WI38 (cell line): ENCODE measurements at regions not wholly inside any gene's neighbourhood (a gene's known extent, or its start where the extent isn't known, plus 50 kb on each side); places are given as distances from the start of the nearest gene placed in this dataset.

Source experiments
- H3K4me3 ChIP-seq: 2 replicates; pipeline ENCODE4 v1.5.1; 2011; ENCODE audit warnings: low read depth, mild to moderate bottlenecking, control low read depth, low read length
- CTCF ChIP-seq: IDR thresholded peaks from 2 replicates; pipeline ENCODE4 v1.5.1; 2012; ENCODE audit warnings: low read depth, mild to moderate bottlenecking, control low read depth, low read length

DNA sequence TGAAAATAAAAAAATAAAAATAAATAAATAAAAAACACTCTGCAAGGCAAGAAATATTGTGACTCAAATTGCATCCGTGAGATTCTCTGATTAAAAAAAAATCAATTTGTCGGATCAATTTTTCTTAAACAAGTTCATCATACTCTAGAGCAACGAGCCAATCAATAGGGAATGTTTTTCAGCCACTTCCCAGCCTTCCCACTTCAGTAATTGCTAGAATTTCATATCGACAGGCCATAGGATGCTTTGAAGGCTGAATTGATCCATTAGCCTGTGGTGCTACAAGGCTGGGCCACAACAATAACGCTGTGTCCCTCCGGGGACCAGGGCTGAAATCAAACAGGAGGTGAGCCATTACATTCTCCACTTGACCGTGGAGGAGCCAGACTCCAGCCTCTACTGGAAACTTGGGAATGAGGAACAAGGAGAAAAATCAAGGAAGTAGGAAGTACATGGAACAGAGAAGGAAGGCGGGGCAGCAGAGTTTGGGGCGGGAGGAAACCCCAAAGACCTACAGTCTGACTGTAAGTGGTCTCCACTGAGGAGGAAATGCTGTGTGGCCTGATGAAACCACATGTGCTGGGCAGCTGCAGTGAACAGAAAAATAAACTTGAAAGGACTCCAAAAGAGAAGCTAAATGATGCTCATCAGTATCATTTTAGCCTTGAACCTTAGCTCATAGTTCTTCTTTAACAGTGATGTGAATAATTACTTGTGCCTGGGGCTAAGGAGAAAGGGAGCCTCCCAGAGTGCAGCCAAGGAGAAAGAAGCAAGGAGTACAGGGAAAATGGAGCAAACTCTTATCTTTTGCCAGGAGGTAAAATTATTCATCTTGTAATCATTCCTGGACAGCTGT, 308.6 kb downstream of the TLE1 start:
- TF ChIP-seq CTCF: no peak
- H3K4me3 ChIP-seq: no peak overlapping the region

DNA sequence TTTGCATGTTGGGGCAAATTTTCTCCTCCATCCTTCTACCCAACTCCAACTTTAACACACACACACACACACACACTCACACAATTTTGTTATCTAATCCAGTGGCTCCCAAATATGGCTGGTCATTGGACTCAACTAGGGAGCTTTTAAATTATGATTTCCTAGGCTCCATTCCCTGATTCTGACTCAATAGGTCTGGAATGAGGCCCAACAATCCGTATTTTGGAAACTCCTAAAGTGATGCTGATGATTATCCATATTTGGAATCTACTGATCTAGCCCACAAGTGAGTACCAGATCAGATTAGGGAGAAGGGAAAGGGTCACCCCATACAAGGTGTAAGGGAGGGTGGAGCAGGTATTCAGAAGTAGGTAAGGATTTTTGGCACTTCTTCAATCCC, 309.7 kb downstream of the TLE1 start:
- TF ChIP-seq CTCF: no peak
- H3K4me3 ChIP-seq: no peak overlapping the region

DNA sequence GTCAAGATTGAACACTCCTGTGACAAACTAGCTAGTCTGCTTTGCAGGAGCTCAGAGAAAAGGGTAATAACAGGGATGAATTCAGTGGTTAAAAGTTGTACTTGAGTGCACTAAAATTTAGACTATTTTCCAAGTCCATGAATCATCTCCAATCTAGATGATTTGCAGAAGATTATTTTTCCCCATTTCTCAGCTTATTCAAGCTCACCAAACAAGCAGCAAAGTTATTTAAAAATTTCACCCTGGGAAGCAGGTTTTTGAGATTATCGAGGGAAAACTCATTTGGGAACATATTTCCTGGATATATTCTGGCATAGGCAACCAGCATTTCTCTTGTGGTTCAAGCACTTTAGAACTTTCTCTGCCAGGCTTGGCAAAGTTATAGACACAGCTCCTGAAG, 311.4 kb downstream of the TLE1 start:
- no peak overlapping the region for H3K4me3 ChIP-seq
- TF ChIP-seq CTCF: no peak

DNA sequence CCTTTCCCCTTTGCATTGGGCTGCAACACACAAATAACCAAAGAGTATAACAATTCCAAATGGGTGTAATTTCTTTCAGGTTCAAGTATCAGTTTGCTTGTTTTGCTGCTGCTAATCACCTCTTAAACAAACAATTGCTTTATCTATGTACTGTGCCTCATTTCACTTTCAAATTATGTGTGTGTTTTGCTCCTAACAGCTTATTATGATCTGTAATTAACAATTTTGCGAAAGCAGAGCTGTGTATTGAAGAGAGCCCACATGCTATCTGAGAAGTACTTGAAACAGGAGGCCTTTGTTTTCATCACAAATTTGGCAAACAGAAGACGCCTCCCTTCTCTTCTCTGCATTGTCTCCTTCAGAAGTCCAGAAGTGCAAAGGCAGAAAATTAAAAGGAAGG, 312.0 kb downstream of the TLE1 start:
- no peak overlapping the region for H3K4me3 ChIP-seq
- TF ChIP-seq CTCF: no peak

DNA sequence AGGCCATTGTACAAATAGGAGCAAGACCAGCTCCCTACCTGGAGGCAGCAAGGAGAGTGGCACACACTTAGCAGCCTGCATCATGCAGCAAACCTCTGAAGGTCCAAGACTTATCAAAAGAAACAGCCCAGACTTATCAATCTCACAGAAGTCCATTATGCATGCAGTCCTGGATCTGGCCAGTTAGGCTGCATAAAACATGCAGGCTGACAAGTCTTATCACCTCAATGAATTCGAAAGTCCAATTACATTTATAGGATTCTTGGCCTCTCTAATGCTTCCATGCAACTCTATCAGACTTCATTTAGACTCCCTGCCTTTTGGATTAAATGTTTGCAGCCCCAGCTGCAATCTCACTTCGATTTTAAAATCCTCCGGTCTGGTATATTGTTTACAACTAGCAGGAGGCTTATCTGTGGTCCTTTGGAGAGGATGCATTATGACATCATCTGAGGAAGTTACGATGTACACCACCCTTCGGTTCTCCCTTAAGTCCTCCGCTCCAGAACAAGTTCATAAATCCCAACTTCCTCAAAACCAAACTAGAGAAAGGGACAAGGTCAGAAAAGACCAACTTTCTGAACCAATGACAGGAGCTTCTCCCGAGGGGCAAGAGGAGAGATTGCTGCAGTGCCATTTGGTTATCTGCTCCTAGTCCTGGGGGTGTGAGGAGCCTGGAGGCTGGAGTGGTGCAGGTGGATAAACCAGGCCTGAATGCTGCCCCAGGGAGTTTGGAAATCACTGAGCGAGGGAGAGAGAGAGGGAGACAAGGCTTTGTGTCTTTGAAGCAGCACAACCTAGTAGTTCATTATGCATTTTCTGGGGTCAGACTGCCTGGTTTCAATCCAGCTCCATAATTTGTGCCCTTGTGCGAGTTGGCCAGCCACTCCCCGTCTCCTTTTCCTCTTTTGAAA, 313.9 kb downstream of the TLE1 start:
- H3K4me3 ChIP-seq: no peak overlapping the region
- no peak for TF ChIP-seq CTCF

GRCh38 chr9:81374459-81375186, 314.7 kb downstream of the TLE1 start:
- TF ChIP-seq CTCF: no peak
- H3K4me3 ChIP-seq: no peak overlapping the region
